Tibial nerve (tissue), 4 donors: ENCODE measurements at regions not wholly inside any gene's neighbourhood (a gene's known extent, or its start where the extent isn't known, plus 50 kb on each side); places are given as distances from the start of the nearest gene placed in this dataset.

Source experiments
- EP300 ChIP-seq, 2 donors: sonication (generic); formaldehyde crosslinking; IDR thresholded peaks; one replicate each; pipeline ENCODE4 v1.6.1; 2017; ENCODE audit warnings: antibody characterized with exemption in 2 of 2, mild to moderate bottlenecking in 1 of 2
- POLR2A ChIP-seq, 2 donors: fragments of 450-650 bp; IDR thresholded peaks; one replicate each; pipeline ENCODE4 v1.6.1; 2017; ENCODE audit warnings: antibody characterized with exemption in 2 of 2, mild to moderate bottlenecking in 2 of 2, moderate library complexity in 2 of 2
- TF ChIP-seq, protein P1 (sequence below), 5 experiments: fragments of 200-600 bp in 3 of 5; fragments of 450-650 bp in 2 of 5; sonication (generic) in 3 of 5; IDR thresholded peaks; one replicate each; pipeline ENCODE4 v1.5.1; 2016 to 2019; ENCODE audit warnings: antibody characterized with exemption in 5 of 5, mild to moderate bottlenecking in 3 of 5, moderate library complexity in 2 of 5

GRCh38 chr2:174663550-174663949, 65.9 kb upstream of the WIPF1 start:
- TF ChIP-seq POLR2A (IDR thresholded peaks at IDR 0.05) (no peak), EP300 (IDR thresholded peaks at IDR 0.05) (no peak)
- TF ChIP-seq, protein P1, sequence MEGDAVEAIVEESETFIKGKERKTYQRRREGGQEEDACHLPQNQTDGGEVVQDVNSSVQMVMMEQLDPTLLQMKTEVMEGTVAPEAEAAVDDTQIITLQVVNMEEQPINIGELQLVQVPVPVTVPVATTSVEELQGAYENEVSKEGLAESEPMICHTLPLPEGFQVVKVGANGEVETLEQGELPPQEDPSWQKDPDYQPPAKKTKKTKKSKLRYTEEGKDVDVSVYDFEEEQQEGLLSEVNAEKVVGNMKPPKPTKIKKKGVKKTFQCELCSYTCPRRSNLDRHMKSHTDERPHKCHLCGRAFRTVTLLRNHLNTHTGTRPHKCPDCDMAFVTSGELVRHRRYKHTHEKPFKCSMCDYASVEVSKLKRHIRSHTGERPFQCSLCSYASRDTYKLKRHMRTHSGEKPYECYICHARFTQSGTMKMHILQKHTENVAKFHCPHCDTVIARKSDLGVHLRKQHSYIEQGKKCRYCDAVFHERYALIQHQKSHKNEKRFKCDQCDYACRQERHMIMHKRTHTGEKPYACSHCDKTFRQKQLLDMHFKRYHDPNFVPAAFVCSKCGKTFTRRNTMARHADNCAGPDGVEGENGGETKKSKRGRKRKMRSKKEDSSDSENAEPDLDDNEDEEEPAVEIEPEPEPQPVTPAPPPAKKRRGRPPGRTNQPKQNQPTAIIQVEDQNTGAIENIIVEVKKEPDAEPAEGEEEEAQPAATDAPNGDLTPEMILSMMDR (IDR thresholded peaks at IDR 0.05) = no peak
